GM23338 (cell line): ENCODE measurements at regions not wholly inside any gene's neighbourhood (a gene's known extent, or its start where the extent isn't known, plus 50 kb on each side); places are given as distances from the start of the nearest gene placed in this dataset.

Source experiments
- ATAC-seq: fragments of 200-7000 bp; cut with Tn5 transposase; 3 replicates; pipeline ENCODE4 v1.9.1; 2020
- DNase-seq: peaks from one replicate; pipeline ENCODE4 v3.0.0-alpha.2; 2015; ENCODE audit warnings: low spot score
- H2AFZ ChIP-seq: fragments of 200-600 bp; sonication (generic); 2 replicates; pipeline ENCODE4 v1.8.0; 2016; ENCODE audit warnings: antibody characterized with exemption, mild to moderate bottlenecking, moderate library complexity
- H3F3A ChIP-seq: fragments of 200-600 bp; sonication (generic); replicated peaks from 2 replicates; pipeline ENCODE4 v1.8.0; 2017; ENCODE audit warnings: antibody characterized with exemption, mixed run types, low read depth
- H3K27ac ChIP-seq: fragments of 200-600 bp; sonication (generic); 2 replicates; pipeline ENCODE4 v1.6.1; 2016; ENCODE audit warnings: low read depth
- H3K27me3 ChIP-seq: fragments of 200-600 bp; sonication (generic); 2 replicates; pipeline ENCODE4 v1.8.0; 2016; ENCODE audit warnings: mild to moderate bottlenecking, mixed run types, moderate library complexity; ENCODE audit not compliant: insufficient read depth
- H3K36me3 ChIP-seq: fragments of 200-600 bp; sonication (generic); 2 replicates; pipeline ENCODE4 v1.8.0; 2016; ENCODE audit warnings: mild to moderate bottlenecking; ENCODE audit not compliant: insufficient read depth
- H3K4me1 ChIP-seq: fragments of 200-600 bp; sonication (generic); 2 replicates; pipeline ENCODE4 v1.8.0; 2016; ENCODE audit warnings: mild to moderate bottlenecking, moderate library complexity; ENCODE audit not compliant: insufficient read depth
- H3K4me2 ChIP-seq: fragments of 200-600 bp; sonication (generic); 2 replicates; pipeline ENCODE4 v1.7.1; 2017; ENCODE audit warnings: mixed run types
- H3K4me3 ChIP-seq: fragments of 200-600 bp; sonication (generic); 2 replicates; pipeline ENCODE4 v1.6.1; 2016; ENCODE audit warnings: mixed run types
- H3K79me2 ChIP-seq: fragments of 200-600 bp; sonication (generic); replicated peaks from 2 replicates; pipeline ENCODE4 v1.8.0; 2017; ENCODE audit warnings: mild to moderate bottlenecking; ENCODE audit not compliant: insufficient read depth
- H3K9me2 ChIP-seq: fragments of 200-600 bp; sonication (generic); 2 replicates; pipeline ENCODE4 v1.8.0; 2017; ENCODE audit not compliant: insufficient read depth
- H4K20me1 ChIP-seq: fragments of 200-600 bp; sonication (generic); replicated peaks from 2 replicates; pipeline ENCODE4 v1.8.0; 2017; ENCODE audit warnings: mild to moderate bottlenecking; ENCODE audit not compliant: insufficient read depth
- H3K27ac Mint-ChIP-seq: 2 replicates; pipeline ENCODE4 v1.8.0; 2020; ENCODE audit warnings: inconsistent platforms, mild to moderate bottlenecking, moderate library complexity, mixed read lengths
- H3K27me3 Mint-ChIP-seq: 3 replicates; pipeline ENCODE4 v1.8.0; 2022; ENCODE audit warnings: low read depth, mild to moderate bottlenecking, moderate library complexity, mixed read lengths, inconsistent platforms; ENCODE audit not compliant: insufficient read depth, poor library complexity
- H3K36me3 Mint-ChIP-seq: 3 replicates; pipeline ENCODE4 v1.8.0; 2021; ENCODE audit warnings: low read depth, mild to moderate bottlenecking, inconsistent platforms, moderate library complexity, mixed read lengths
- H3K4me1 Mint-ChIP-seq: 3 replicates; pipeline ENCODE4 v1.8.0; 2020; ENCODE audit warnings: mild to moderate bottlenecking, inconsistent platforms, mixed read lengths
- H3K4me3 Mint-ChIP-seq: 3 replicates; pipeline ENCODE4 v1.8.0; 2021; ENCODE audit warnings: moderate library complexity, mild to moderate bottlenecking, inconsistent platforms, mixed read lengths
- H3K9me3 Mint-ChIP-seq: 3 replicates; pipeline ENCODE4 v1.8.0; 2020; ENCODE audit warnings: moderate library complexity, mild to moderate bottlenecking, inconsistent platforms, mixed read lengths
- EZH2 ChIP-seq: fragments of 200-600 bp; sonication (generic); IDR thresholded peaks from one replicate; pipeline ENCODE4 v1.8.0; 2017; ENCODE audit warnings: antibody characterized with exemption, mild to moderate bottlenecking, low read depth; ENCODE audit not compliant: unreplicated experiment
- ZNF331 ChIP-seq: fragments of 250-450 bp; sonication (Bioruptor Pico); IDR thresholded peaks from 2 replicates; pipeline ENCODE4 v1.5.0; 2020; ENCODE audit warnings: low read depth, mild to moderate bottlenecking, moderate library complexity
- TF ChIP-seq, protein P1 (sequence below): IDR thresholded peaks from 2 replicates; pipeline ENCODE4 v1.6.1; 2016; ENCODE audit warnings: antibody characterized with exemption
- TF ChIP-seq, protein P2 (sequence below): fragments of 250-450 bp; sonication (Bioruptor Pico); IDR thresholded peaks from 2 replicates; pipeline ENCODE4 v1.5.0; 2020; ENCODE audit warnings: mild to moderate bottlenecking, moderate library complexity
- TF ChIP-seq, protein P3 (sequence below), 2 experiments: fragments of 200-600 bp in 1 of 2; sonication (generic) in 1 of 2; conservative IDR thresholded peaks; 2 replicates each; pipeline versions ENCODE4 v1.5.1 to v1.6.1; 2016 to 2017; ENCODE audit warnings: antibody characterized with exemption in 2 of 2, low read depth in 2 of 2, mild to moderate bottlenecking in 2 of 2, moderate library complexity in 1 of 2
- TF ChIP-seq, protein P4 (sequence below): IDR thresholded peaks from one replicate; pipeline ENCODE4 v1.6.1; 2018; ENCODE audit warnings: antibody characterized with exemption; ENCODE audit not compliant: unreplicated experiment

DNA sequence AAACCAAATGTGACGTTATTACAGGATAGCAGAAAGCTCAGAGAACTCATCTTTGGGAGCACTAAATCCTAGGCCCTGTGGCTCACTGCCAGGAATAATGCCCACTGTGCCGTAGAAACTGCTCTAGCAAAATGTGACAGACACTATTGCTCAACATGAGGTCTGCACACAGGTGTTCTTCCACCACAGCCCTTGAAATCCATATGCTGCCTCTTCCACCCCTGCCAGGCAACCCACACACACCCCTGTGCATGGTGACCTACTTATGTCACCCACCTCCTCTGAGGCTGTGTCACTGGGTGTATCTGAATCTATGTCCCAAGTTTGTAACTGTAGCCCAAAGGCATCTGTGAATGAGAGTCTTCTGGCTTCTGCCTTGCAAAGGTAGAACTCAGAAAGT lies 66.1 kb upstream of the MBOAT2 start (continued):
- TF ChIP-seq, protein P1, sequence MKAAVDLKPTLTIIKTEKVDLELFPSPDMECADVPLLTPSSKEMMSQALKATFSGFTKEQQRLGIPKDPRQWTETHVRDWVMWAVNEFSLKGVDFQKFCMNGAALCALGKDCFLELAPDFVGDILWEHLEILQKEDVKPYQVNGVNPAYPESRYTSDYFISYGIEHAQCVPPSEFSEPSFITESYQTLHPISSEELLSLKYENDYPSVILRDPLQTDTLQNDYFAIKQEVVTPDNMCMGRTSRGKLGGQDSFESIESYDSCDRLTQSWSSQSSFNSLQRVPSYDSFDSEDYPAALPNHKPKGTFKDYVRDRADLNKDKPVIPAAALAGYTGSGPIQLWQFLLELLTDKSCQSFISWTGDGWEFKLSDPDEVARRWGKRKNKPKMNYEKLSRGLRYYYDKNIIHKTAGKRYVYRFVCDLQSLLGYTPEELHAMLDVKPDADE, result no peak
- TF ChIP-seq, protein P2, sequence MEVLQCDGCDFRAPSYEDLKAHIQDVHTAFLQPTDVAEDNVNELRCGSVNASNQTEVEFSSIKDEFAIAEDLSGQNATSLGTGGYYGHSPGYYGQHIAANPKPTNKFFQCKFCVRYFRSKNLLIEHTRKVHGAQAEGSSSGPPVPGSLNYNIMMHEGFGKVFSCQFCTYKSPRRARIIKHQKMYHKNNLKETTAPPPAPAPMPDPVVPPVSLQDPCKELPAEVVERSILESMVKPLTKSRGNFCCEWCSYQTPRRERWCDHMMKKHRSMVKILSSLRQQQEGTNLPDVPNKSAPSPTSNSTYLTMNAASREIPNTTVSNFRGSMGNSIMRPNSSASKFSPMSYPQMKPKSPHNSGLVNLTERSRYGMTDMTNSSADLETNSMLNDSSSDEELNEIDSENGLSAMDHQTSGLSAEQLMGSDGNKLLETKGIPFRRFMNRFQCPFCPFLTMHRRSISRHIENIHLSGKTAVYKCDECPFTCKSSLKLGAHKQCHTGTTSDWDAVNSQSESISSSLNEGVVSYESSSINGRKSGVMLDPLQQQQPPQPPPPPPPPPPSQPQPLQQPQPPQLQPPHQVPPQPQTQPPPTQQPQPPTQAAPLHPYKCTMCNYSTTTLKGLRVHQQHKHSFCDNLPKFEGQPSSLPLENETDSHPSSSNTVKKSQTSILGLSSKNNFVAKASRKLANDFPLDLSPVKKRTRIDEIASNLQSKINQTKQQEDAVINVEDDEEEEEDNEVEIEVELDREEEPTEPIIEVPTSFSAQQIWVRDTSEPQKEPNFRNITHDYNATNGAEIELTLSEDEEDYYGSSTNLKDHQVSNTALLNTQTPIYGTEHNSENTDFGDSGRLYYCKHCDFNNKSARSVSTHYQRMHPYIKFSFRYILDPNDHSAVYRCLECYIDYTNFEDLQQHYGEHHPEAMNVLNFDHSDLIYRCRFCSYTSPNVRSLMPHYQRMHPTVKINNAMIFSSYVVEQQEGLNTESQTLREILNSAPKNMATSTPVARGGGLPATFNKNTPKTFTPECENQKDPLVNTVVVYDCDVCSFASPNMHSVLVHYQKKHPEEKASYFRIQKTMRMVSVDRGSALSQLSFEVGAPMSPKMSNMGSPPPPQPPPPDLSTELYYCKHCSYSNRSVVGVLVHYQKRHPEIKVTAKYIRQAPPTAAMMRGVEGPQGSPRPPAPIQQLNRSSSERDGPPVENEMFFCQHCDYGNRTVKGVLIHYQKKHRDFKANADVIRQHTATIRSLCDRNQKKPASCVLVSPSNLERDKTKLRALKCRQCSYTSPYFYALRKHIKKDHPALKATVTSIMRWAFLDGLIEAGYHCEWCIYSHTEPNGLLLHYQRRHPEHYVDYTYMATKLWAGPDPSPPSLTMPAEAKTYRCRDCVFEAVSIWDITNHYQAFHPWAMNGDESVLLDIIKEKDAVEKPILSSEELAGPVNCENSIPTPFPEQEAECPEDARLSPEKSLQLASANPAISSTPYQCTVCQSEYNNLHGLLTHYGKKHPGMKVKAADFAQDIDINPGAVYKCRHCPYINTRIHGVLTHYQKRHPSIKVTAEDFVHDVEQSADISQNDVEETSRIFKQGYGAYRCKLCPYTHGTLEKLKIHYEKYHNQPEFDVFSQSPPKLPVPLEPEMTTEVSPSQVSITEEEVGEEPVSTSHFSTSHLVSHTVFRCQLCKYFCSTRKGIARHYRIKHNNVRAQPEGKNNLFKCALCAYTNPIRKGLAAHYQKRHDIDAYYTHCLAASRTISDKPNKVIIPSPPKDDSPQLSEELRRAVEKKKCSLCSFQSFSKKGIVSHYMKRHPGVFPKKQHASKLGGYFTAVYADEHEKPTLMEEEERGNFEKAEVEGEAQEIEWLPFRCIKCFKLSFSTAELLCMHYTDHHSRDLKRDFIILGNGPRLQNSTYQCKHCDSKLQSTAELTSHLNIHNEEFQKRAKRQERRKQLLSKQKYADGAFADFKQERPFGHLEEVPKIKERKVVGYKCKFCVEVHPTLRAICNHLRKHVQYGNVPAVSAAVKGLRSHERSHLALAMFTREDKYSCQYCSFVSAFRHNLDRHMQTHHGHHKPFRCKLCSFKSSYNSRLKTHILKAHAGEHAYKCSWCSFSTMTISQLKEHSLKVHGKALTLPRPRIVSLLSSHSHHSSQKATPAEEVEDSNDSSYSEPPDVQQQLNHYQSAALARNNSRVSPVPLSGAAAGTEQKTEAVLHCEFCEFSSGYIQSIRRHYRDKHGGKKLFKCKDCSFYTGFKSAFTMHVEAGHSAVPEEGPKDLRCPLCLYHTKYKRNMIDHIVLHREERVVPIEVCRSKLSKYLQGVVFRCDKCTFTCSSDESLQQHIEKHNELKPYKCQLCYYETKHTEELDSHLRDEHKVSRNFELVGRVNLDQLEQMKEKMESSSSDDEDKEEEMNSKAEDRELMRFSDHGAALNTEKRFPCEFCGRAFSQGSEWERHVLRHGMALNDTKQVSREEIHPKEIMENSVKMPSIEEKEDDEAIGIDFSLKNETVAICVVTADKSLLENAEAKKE (CRISPR knock-in tag), result no peak
- no peak for TF ChIP-seq EZH2

DNA sequence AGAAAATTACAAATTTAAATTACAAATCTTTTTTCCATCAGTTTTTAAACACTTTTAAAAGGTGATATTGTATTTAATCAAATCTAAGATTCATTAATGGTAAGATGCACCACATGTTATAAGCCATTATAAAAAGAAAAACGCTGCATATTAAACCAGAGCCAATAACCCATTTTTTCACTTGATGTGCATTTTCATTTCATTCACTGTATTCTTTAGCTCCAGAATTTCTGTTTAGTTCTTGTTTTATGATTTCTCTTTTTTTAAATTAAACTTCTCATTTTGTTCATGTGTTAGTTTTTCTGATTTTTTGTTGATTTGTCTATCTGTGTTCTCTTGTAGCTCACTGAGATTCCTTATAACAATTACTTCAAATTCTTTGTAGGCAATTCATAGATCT lies 62.4 kb upstream of the MBOAT2 start:
- Mint-ChIP-seq H3K9me3 (no peaks in the 10 kb centered on the region), H3K4me1 (no peaks in the 10 kb centered on the region), H3K27me3 (peaks cover 2% of the 10 kb centered on the region), H3K27ac (no peak overlapping the region), H3K36me3 (no peaks in the 10 kb centered on the region), H3K4me3 (no peak overlapping the region)
- Histone ChIP-seq H3K9me2 (no peaks in the 10 kb centered on the region), H3K27ac (no peak overlapping the region), H3F3A (no peaks in the 10 kb centered on the region), H3K36me3 (no peaks in the 10 kb centered on the region), H3K27me3 (no peaks in the 10 kb centered on the region), H3K4me2 (no peak overlapping the region), H2AFZ (no peak overlapping the region), H3K4me1 (no peaks in the 10 kb centered on the region), H4K20me1 (no peaks in the 10 kb centered on the region), H3K79me2 (no peaks in the 10 kb centered on the region), H3K4me3 (no peak overlapping the region)
- DNase-seq, result no peak
- TF ChIP-seq EZH2 (no peak), ZNF331 (CRISPR knock-in tag) (no peak)
- TF ChIP-seq, protein P3, sequence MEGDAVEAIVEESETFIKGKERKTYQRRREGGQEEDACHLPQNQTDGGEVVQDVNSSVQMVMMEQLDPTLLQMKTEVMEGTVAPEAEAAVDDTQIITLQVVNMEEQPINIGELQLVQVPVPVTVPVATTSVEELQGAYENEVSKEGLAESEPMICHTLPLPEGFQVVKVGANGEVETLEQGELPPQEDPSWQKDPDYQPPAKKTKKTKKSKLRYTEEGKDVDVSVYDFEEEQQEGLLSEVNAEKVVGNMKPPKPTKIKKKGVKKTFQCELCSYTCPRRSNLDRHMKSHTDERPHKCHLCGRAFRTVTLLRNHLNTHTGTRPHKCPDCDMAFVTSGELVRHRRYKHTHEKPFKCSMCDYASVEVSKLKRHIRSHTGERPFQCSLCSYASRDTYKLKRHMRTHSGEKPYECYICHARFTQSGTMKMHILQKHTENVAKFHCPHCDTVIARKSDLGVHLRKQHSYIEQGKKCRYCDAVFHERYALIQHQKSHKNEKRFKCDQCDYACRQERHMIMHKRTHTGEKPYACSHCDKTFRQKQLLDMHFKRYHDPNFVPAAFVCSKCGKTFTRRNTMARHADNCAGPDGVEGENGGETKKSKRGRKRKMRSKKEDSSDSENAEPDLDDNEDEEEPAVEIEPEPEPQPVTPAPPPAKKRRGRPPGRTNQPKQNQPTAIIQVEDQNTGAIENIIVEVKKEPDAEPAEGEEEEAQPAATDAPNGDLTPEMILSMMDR (conservative IDR thresholded peaks at IDR 0.05; ENCODE audit: low read depth in 2 of 2), result no peak
- TF ChIP-seq, protein P4, sequence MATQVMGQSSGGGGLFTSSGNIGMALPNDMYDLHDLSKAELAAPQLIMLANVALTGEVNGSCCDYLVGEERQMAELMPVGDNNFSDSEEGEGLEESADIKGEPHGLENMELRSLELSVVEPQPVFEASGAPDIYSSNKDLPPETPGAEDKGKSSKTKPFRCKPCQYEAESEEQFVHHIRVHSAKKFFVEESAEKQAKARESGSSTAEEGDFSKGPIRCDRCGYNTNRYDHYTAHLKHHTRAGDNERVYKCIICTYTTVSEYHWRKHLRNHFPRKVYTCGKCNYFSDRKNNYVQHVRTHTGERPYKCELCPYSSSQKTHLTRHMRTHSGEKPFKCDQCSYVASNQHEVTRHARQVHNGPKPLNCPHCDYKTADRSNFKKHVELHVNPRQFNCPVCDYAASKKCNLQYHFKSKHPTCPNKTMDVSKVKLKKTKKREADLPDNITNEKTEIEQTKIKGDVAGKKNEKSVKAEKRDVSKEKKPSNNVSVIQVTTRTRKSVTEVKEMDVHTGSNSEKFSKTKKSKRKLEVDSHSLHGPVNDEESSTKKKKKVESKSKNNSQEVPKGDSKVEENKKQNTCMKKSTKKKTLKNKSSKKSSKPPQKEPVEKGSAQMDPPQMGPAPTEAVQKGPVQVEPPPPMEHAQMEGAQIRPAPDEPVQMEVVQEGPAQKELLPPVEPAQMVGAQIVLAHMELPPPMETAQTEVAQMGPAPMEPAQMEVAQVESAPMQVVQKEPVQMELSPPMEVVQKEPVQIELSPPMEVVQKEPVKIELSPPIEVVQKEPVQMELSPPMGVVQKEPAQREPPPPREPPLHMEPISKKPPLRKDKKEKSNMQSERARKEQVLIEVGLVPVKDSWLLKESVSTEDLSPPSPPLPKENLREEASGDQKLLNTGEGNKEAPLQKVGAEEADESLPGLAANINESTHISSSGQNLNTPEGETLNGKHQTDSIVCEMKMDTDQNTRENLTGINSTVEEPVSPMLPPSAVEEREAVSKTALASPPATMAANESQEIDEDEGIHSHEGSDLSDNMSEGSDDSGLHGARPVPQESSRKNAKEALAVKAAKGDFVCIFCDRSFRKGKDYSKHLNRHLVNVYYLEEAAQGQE, result no peak
- ATAC-seq, result no peak
